BJ (cell line): ENCODE measurements at regions not wholly inside any gene's neighbourhood (a gene's known extent, or its start where the extent isn't known, plus 50 kb on each side); places are given as distances from the start of the nearest gene placed in this dataset.

Source experiments
- CTCF ChIA-PET: fragments of 350-600 bp; formaldehyde crosslinking; extraction: SDS; loops from one replicate; lab custom pipeline; 2021; ENCODE audit warnings: antibody characterized with exemption, inconsistent platforms; lab: Yijun Ruan, JAX
- POLR2A ChIA-PET: fragments of 300-600 bp; sonication (Branson Sonifier 250); formaldehyde crosslinking; extraction: SDS; loops from one replicate; lab custom pipeline; 2021; ENCODE audit warnings: antibody characterized with exemption; lab: Charles Lee
- DNase-seq: peaks from one replicate; pipeline ENCODE4 v3.0.0-alpha.2; 2011; ENCODE audit warnings: low read depth
- H3K27me3 ChIP-seq: 2 replicates; pipeline ENCODE4 v1.6.0; 2011; ENCODE audit warnings: low read length; ENCODE audit not compliant: control insufficient read depth, insufficient read depth
- H3K36me3 ChIP-seq: 2 replicates; pipeline ENCODE4 v1.5.1; 2011; ENCODE audit warnings: low read length; ENCODE audit not compliant: control insufficient read depth, insufficient read depth
- H3K4me3 ChIP-seq: 2 replicates; pipeline ENCODE4 v1.5.1; 2011; ENCODE audit warnings: low read depth, mild to moderate bottlenecking, control low read depth, low read length
- CTCF ChIP-seq: IDR thresholded peaks from 2 replicates; pipeline ENCODE4 v1.5.1; 2011; ENCODE audit warnings: low read depth, mild to moderate bottlenecking, control low read depth, inconsistent platforms, low read length, moderate library complexity; ENCODE audit not compliant: insufficient read depth

- no peak for TF ChIP-seq CTCF
- H3K36me3 ChIP-seq = no peaks in the 10 kb centered on the region
- DNase-seq = no peak
- POLR2A ChIA-PET = no interaction called here
- H3K4me3 ChIP-seq = no peak overlapping the region
- H3K27me3 ChIP-seq = no peaks in the 10 kb centered on the region; the same call in 1 of the 2 replicates
- CTCF ChIA-PET = interaction anchor here (1.1 to 3.3 kb wide), 4 partner anchors 9 to 920 kb away, joined by 3 to 10 read pairs (median 4); no protein-coding TSS in a partner anchor
These were observed 107.0 kb upstream of the ZMIZ1 start for GRCh38 chr10:78961760-78962159.

GRCh38 chr10:78963074-78964034 is 105.4 kb upstream of the ZMIZ1 start:
- Histone ChIP-seq H3K27me3 (no peaks in the 10 kb centered on the region; the same call in 1 of the 2 replicates), H3K36me3 (no peaks in the 10 kb centered on the region), H3K4me3 (no peak overlapping the region)
- POLR2A ChIA-PET = no interaction called here
- DNase-seq = no peak
- TF ChIP-seq CTCF = no peak
- CTCF ChIA-PET = interaction anchor here (1.0 to 3.3 kb wide), 3 partner anchors 12 to 257 kb away, joined by 3 to 10 read pairs (median 3); no protein-coding TSS in a partner anchor

- POLR2A ChIA-PET = no interaction called here
- CTCF ChIA-PET = interaction anchor here (0.8 to 3.3 kb wide), 4 partner anchors 10 to 258 kb away, joined by 3 to 10 read pairs (median 3); no protein-coding TSS in a partner anchor
- TF ChIP-seq CTCF = no peak
These were observed 104.4 kb upstream of the ZMIZ1 start for GRCh38 chr10:78964274-78964951.

GRCh38 chr10:78964952-78965633 is 103.7 kb upstream of the ZMIZ1 start:
- ChIA-PET POLR2A (no interaction called here), CTCF (interaction anchor here (0.8 kb wide), 1 partner anchor 11 kb away, joined by 3 read pairs; no protein-coding TSS in a partner anchor)
- Histone ChIP-seq H3K4me3 (no peak overlapping the region), H3K36me3 (no peaks in the 10 kb centered on the region), H3K27me3 (no peaks in the 10 kb centered on the region)
- no peak for DNase-seq
- no peak for TF ChIP-seq CTCF

More at GRCh38 chr10:78964274-78964951, 104.4 kb upstream of the ZMIZ1 start:
- no peak for DNase-seq
- Histone ChIP-seq H3K36me3 (no peaks in the 10 kb centered on the region), H3K27me3 (no peaks in the 10 kb centered on the region; the same call in 1 of the 2 replicates), H3K4me3 (no peak overlapping the region)
